ENCODE measurements at regions not wholly inside any gene's neighbourhood (a gene's known extent, or its start where the extent isn't known, plus 50 kb on each side); places are given as distances from the start of the nearest gene placed in this dataset.
"Not testable (repeated sequence)": the region's sequence is repeated elsewhere in the genome, so short reads cannot be mapped to it uniquely, and the experiment has no call there.

DNA sequence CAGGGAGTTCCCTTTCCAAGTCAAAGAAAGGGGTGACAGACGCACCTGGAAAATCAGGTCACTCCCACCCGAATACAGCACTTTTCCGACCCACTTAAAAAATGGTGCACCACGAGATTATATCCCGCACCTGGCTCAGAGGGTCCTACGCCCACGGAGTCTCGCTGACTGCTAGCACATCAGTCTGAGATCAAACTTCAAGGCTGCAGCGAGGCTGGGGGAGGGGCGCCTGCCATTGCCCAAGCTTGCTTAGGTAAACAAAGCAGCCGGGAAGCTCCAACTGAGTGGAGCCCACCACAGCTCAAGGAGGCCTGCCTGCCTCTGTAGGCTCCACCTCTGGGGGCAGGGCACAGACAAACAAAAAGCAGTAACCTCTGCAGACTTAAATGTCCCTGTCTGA lies 277.8 kb upstream of the ARHGAP42 start:
- DNase-seq (ENCODE audit: low spot score), result not testable (repeated sequence)

DNA sequence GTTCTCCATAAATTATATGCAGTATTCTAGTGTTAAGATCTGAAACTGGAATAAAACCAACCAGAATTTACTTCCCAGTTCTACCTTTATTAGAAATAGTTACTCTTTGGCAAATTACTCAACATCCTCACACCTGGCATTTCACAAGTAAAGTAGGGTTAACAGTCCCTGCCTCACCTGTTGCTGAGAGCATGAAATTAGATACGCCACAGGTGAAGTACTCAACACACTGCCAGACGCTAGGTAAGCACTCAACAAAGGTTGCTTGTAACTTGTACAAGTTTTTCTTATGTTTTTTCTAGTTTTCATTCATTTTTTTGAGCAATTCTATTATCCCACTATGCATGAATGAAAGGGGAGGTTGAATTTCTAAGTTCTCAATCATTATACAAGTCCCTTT lies 267.6 kb upstream of the ARHGAP42 start:
- DNase-seq (ENCODE audit: low spot score), result no peak

DNA sequence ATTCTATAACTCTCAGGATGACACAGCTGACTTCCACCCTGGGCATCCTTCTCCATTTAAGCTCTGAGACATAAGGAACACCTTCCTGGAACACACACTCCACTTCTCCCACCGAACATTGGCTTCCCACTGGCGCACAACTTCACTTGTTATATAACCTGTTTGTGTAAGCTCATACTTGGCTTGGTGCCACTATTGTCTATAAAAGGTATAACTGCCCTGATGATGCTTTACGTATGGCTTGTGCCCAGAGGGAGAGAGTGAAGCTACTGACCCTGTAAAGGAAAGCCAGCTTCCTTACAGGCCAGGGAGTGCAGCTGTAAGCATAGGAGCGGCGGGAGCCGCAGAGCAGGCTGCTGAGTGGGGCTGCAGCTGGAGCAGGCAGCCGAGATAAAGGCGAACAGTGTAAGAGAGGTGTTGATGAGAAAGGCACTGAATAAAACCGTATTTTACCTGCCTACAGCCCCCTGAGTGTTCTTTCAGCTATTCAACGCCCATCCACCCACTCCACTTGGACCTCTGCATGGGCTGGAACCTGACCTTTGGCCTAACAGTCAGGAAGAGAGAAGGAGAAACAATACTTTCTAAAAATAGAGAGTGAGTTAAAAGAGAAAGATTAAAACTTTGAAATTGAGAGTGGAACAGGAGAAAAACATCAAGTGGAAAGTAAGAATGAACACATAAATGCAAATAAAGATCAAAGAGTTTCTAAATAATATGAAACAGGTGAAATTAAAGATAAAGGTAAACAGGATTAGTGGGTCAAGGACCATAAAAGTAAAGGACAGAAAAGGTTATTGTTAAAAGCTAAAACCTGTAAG lies 252.1 kb upstream of the ARHGAP42 start:
- no peak for DNase-seq (ENCODE audit: low spot score)

DNA sequence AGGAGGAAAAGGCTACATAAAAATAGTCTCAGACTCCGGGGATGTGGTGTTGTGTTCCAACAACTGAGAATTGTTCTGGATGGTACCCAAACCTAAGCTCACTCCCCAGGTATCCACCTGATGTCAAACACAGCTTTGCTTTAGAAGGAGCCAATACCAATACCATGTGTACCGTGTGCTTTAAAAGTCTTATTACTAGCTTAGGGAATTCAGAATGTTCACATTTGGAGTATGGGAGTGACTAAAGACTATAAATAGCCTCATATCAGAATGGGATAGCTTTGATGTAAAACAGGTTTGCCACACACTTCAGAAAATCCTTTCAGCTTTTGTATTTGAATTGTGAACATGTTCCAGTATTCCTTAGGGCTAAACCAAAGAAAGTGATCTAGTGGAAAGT lies 248.7 kb upstream of the ARHGAP42 start:
- no peak for DNase-seq (ENCODE audit: low spot score)

DNA sequence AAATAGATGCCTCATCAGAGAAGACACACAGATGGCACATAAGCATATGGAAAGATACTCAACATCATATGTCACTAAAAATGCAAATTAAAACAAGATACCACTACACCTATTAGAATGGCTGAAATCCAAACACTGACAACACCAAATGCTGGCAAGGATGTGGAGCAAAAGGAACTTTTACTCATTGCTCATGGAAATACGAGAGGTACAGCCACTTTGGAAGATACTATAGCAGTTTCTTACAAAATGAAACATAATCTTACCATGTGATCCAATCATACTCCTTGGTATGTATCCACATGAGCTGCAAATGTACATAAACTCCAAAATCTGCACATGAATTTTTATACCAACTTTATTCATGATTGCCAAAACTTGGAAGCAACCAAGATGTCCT lies 246.0 kb upstream of the ARHGAP42 start:
- DNase-seq (ENCODE audit: low spot score), result no peak

DNA sequence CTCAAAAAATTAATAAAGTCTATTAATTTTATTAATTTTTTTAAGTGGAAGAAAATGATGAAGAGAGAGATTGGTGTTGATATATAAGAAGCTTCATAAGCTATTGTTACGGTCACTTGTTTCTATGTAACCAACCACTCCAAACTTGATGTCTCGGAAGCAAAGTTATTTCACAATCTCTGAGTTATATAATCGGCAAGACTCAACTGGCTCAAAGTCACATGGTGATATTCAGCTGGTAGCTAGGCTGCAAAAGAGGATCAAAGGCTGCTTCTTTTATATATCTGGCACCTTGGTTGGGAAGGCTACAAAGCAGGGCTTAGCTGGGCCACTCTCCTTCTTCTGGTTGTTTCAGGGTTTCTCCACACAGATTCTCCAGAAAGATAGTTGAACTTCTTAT lies 245.1 kb upstream of the ARHGAP42 start:
- no peak for DNase-seq (ENCODE audit: low spot score)

DNA sequence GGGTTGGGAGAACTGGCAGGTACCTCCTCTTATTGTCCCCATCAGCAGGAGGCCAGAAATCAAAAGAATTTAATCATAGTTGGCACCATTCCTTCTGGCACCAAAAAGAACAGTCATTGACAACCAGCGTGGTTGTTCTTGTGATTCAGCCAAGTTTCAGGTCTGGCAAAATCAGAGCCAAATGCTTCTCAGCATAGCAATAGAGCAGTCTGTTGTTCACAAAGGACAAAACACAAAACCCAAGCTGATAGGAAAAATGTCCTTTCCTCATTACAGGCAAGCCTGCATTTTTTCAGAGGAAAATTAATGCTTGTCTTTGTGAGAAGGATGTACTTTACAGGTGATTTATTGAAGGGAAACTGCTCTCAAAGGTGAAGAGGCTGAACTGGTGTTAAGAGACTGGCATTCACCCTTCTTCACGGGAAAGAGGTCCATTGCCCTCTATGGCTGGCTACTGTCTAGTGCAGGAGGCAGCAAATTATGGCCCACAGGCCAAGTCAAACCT lies 241.8 kb upstream of the ARHGAP42 start:
- no peak for DNase-seq (ENCODE audit: low spot score)

DNA sequence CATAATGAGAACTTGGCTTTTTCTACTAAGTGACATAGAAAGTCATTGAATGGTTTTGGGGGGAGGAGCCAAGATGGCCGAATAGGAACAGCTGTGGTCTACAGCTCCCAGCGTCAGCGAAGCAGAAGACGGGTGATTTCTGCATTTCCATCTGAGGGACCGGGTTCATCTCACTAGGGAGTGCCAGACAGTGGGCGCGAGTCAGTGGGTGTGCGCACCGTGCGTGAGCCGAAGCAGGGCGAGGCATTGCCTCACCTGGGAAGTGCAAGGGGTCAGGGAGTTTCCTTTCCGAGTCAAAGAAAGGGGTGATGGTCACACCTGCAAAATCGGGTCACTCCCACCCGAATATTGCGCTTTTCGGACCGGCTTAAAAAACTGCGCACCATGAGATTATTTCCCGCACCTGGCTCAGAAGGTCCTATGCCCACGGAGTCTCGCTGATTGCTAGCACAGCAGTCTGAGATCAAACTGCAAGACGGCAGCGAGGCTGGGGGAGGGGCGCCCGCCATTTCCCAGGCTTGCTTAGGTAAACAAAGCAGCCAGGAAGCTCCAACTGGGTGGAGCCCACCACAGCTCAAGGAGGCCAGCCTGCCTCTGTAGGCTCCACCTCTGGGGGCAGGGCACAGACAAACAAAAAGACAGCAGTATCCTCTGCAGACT lies 235.2 kb upstream of the ARHGAP42 start:
- DNase-seq (ENCODE audit: low spot score), result not testable (repeated sequence)

DNA sequence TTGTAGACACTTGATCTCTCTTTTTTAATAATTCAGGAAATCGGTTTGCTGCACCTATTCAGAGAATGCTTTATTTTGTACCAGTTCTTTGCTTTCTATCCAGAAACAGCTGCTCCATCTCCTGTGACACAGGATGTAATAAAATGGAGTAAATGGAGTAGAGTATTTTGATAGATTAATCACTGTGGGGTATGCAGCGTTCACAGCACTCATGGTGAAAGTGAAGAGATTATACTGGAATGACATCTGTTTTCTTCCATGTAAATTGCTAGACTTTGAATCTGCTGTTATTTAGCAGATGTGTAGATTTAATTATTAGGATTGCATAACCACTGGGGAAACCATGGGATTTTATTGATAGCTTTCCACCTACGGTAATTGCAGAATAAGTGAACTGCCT lies 227.3 kb upstream of the ARHGAP42 start:
- no peak for DNase-seq (ENCODE audit: low spot score)

DNA sequence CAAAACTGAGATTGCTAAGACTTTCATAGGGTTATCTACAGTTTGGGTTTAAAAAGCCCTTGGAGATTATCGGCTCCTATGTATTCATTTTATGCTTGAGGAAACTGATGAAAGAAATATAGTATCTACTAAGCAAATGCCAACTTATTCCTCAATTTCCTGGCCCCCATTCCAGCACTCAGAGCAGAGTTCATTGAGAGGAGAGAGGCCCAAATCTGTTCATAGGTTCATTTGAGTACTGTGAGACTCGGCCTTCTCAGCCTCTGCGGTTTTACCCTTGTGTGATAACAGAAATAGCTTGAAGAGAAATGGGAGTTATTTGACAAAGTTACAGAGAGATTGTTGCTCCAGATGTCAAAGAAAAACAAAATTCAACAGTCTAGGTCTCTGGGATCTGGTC lies 226.7 kb upstream of the ARHGAP42 start:
- DNase-seq (ENCODE audit: low spot score), result no peak

DNA sequence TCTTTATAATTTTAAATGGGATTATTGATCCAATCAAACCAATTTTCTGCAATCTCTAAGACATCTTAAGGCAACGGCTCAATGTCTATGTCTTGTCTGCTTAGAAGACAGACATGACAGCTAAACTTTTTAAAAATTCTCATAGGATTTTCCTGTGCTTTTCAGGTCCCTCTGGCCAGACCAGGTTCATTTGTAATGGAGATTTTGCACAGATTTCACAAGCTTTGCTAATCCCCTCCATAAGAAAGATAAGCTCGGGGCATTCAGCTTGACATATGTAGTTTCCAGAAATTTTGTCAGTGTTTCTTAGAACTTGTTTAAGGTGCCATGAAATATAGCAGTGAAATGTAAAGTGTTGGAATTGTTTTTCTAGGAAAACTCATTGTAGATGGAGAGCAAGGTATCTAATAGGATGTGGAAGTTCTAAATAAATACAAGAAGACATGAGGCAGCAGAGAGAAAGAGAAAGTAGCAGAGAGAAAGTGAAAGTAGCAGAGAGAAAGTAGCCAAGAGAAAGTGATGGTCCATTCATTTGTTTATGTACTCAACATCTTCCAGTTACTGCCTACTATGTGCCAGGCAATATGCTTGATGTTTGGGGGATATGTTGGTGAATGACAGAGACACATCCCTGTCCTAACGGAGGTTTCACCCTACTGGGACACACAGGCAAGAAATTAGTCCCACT lies 219.1 kb upstream of the ARHGAP42 start:
- DNase-seq (ENCODE audit: low spot score), result no peak

DNA sequence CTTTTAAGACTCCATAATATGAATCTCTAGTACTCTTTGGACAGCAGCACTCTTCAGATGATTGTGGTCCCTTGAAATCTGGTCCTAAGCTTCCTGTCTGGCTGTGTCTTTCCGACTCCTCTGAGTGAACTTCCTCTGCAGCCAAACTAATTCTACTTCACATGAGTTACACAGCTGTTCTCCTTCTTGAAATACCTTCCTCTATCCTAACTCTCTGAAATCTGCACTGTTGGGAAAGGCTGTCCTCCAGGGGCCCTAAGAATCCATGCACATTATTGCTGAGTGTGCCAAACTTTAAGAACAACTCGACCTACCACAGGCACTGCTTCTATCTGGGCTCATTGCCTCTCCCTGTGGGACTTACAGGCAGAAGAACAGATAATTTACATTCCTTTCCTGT lies 217.3 kb upstream of the ARHGAP42 start:
- no peak for DNase-seq (ENCODE audit: low spot score)

DNA sequence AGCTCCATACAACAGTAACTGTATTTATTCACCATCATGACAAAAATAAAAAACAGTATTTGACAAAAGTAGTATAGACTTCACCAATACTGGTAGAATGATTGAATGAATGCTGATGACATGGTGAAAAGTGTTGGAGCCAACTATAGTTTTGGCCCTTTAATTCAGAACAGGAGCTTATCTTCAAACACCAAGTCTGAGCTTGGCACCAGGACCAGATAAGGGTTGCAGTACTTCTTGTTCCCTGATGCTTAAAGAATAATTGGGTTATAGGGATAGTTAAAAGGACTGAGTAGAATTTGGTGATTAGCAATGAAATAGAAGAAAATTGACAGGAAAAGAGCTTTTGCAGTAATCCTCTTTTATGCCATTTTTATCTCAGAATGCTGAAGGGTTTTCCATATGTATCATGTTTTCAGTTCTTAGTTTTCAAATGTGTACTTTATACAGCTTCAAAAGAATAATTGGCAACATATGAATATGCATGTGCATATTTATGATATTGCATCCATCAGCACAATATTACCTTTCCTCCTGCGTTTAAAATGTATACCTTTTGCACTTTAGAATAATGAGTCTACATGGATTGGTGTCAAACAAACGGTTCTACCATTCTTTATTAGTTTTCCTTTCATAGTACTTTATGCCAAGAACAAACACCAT lies 214.2 kb upstream of the ARHGAP42 start:
- no peak for DNase-seq (ENCODE audit: low spot score)

DNA sequence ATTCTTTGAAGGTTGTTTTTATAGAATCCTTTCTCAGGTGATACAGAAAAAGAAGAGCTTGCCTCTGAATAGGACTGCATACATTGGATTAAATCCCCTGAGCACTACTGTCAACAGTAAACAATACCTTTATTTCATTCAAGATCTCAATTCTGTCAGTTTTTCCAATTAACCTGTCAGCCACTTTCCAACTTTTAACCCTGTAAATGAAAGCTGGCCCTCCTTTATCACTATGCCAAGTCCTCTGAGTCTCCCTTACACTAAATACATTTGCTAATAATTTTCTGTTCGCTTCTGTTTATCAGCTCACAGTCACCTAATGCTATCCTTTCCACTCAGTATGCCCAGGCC lies 213.7 kb upstream of the ARHGAP42 start:
- no peak for DNase-seq (ENCODE audit: low spot score)

DNA sequence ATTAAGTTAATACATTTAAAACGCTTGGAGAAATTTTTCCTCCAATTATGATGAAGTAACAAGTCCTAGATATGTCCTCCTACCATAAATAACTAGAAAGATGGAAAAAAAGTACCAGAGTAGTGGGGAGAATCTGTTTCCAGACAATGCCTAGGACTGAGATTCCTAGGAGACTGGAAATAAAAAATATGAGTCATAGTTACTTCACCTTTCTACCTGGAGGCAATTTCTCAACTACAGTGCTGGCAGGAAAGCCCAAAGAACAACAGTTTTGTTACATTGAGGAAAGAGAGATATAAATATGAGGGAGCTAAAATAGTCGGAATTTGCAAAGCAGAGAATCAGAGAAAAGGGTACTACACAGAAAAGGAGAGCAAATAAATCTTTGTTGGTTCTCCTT lies 202.1 kb upstream of the ARHGAP42 start:
- DNase-seq (ENCODE audit: low spot score), result no peak

DNA sequence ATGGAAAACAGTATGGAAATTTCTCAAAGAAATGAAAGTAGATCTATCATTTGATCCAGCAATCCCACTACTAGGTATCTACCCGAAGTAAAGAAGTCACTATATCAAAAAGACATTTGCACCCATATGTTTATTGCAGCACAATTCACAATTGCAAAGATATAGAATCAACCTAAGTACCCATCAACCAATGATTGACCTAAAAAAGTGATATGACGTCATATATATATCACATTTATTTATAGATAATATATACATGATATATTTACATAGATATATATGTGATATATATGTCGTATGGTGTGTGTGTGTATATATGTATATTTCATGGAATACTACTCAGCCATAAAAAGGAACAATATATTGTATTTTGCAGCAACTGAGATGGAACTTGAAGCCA lies 188.3 kb upstream of the ARHGAP42 start:
- no peak for DNase-seq (ENCODE audit: low spot score)

DNA sequence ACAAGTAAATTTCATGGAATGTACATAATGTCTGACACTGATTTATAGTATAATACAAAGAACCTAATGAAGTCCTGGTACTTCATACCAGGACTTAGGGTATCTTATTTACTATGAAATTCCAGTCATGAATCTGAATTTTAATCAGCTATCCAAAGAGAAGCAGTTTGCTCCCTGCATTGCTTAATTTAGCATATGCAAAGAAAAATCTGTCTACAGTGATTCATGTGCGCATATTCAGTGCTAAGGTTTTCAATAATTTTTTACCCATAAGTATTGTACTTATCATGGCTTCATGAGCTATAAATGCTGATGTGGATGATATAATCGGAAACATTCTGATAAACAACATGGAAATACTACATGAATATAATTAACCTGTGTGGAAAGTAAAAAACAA lies 185.6 kb upstream of the ARHGAP42 start:
- DNase-seq (ENCODE audit: low spot score), result no peak

DNA sequence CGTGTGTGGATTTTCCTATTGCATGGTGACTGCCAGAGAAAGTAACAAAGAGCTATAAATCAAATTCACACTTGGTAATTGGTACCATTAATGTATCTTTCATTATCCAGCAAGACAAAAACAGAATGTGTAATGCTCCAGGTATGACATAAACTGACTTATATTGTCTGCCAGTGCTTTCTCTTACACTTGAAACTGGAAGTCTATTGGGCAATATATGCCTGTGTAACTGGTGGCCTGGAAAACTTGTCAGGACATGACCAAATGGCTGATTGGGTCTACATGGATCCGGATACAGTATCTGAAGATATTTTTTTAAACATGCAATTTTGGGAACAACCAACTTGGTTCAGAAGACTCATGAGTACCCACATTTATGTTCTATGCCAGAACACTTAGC lies 174.6 kb upstream of the ARHGAP42 start:
- DNase-seq (ENCODE audit: low spot score), result no peak

DNA sequence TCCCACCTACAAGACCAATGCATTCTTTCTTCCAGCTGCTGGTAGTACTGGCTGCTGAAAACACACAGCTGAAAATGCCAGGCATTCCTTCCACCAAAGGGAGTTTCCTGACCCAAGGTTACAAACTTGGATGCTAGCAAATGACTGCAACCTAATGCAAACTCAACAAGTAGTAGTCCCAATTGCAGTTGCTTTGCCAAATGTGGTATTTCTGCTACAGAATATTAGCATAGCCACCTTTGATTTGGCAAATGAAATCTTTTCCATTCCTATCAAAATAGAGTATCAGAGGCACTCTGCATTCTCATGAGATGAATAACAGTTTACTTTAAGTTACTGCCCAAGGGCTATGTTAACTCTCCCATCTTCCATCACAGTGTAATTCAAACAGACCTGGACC lies 172.0 kb upstream of the ARHGAP42 start:
- DNase-seq (ENCODE audit: low spot score), result no peak

DNA sequence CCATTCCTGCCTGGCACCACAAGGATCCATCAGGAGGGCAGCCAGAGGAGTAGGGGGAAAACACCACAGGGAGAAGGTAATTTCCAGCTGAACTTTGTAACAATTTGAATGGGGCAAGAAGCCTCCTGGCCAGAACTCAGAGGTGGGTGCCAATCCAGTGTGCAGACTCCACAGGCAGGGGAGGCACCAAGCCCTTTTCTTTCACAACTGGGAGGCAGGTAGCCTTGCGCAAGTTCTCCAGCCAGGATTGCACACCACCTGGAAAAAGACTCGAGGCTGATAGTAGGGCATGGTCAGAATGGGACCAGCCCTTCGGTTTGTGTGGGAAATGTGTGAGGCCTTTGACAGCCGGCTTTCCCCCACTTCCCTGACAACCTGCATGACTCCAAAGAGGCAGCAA lies 161.9 kb upstream of the ARHGAP42 start:
- DNase-seq (ENCODE audit: low spot score), result no peak

DNA sequence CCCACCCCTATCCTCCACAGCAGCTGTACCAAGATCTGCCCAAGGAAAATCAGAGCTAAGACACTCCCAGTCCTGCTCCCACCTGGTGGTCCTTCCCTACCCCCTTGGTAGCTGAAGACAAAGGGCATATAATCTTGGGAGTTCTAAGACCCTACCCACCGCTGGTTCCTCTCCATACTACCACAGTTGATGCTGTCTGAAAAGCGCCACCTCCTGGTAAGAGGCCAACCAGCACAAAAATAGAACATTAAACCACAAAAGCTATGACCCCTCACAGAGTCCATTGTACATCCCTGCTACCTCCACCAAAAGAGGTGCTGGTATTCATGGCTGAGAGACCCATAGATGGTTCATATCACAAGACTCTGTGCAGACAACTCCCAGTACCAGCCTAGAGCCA lies 161.5 kb upstream of the ARHGAP42 start:
- no peak for DNase-seq (ENCODE audit: low spot score)

DNA sequence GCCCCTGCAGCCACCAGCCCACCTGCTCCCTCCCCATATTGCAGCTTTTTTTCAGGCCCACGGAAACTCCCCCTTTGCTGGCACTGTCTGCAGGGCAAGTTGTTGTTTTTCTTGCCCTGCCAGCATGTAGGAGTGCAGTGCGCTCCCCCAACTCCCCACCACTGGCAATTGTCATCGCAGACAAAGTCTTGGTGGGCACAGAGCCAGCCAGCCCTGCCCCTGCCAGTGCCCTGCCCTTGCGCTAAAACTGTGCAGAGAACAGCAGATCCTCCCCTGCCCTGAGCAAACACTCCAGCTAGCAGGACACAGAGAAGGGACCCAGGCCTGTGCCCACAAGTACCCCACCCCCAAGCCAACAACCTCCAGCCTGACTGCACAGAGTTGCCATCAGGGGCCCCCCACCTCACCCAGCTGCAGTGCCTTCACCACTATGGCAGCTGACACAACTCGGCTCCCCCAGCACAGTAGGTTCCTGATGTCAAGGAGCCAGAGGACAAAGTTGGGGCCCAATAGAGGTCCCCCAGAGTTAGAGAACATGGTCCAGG lies 158.1 kb upstream of the ARHGAP42 start:
- DNase-seq (ENCODE audit: low spot score), result no peak
